ENCODE measurements at regions not wholly inside any gene's neighbourhood (a gene's known extent, or its start where the extent isn't known, plus 50 kb on each side); places are given as distances from the start of the nearest gene placed in this dataset.

GRCh38 chr14:87600240-87600639, 392.7 kb downstream of the GALC start:
- Histone ChIP-seq H3K4me1 (ENCODE audit: control insufficient read depth in 5 of 5, insufficient read depth in 5 of 5, low read length in 5 of 5) (peaks cover 0 to 8% (median 0%) of the 10 kb centered on the region in 5 donors), H3K9me3 (ENCODE audit: control insufficient read depth in 5 of 5, low read length in 5 of 5) (peaks cover 0 to 5% (median 0%) of the 10 kb centered on the region in 5 donors), H3K4me3 (ENCODE audit: low read depth in 1 of 5, low read length in 5 of 5) (no peak overlapping the region), H3K36me3 (ENCODE audit: control insufficient read depth in 5 of 5, insufficient read depth in 5 of 5, low read length in 5 of 5) (no peaks in the 10 kb centered on the region), H3K9ac (ENCODE audit: low read length in 5 of 5) (no peak overlapping the region), H3K27me3 (ENCODE audit: control insufficient read depth in 5 of 5, insufficient read depth in 4 of 5, low read length in 5 of 5) (no peaks in the 10 kb centered on the region), H3K27ac (ENCODE audit: low read depth, low read length) (no peak overlapping the region)

GRCh38 chr14:87581298-87581697, 411.7 kb downstream of the GALC start:
- no peak overlapping the region for H3K9ac ChIP-seq (ENCODE audit: low read length in 5 of 5)
- H3K27me3 ChIP-seq (ENCODE audit: control insufficient read depth in 5 of 5, insufficient read depth in 4 of 5, low read length in 5 of 5): no peaks in the 10 kb centered on the region
- no peak overlapping the region for H3K27ac ChIP-seq (ENCODE audit: low read depth, low read length)
- no peaks in the 10 kb centered on the region for H3K36me3 ChIP-seq (ENCODE audit: control insufficient read depth in 5 of 5, insufficient read depth in 5 of 5, low read length in 5 of 5)
- no peaks in the 10 kb centered on the region for H3K4me1 ChIP-seq (ENCODE audit: control insufficient read depth in 5 of 5, insufficient read depth in 5 of 5, low read length in 5 of 5)
- no peaks in the 10 kb centered on the region for H3K9me3 ChIP-seq (ENCODE audit: control insufficient read depth in 5 of 5, low read length in 5 of 5)
- H3K4me3 ChIP-seq (ENCODE audit: low read depth in 1 of 5, low read length in 5 of 5): no peak overlapping the region

- Histone ChIP-seq H3K36me3 (ENCODE audit: control insufficient read depth in 5 of 5, insufficient read depth in 5 of 5, low read length in 5 of 5) (no peaks in the 10 kb centered on the region), H3K27ac (ENCODE audit: low read depth, low read length) (no peak overlapping the region), H3K4me3 (ENCODE audit: low read depth in 1 of 5, low read length in 5 of 5) (no peak overlapping the region), H3K4me1 (ENCODE audit: control insufficient read depth in 5 of 5, insufficient read depth in 5 of 5, low read length in 5 of 5) (no peaks in the 10 kb centered on the region), H3K9ac (ENCODE audit: low read length in 5 of 5) (no peak overlapping the region), H3K27me3 (ENCODE audit: control insufficient read depth in 5 of 5, insufficient read depth in 4 of 5, low read length in 5 of 5) (no peaks in the 10 kb centered on the region), H3K9me3 (ENCODE audit: control insufficient read depth in 5 of 5, low read length in 5 of 5) (no peaks in the 10 kb centered on the region)
These were observed 413.9 kb downstream of the GALC start for GRCh38 chr14:87579036-87579435.

GRCh38 chr14:87575378-87575777, 417.6 kb downstream of the GALC start:
- no peaks in the 10 kb centered on the region for H3K9me3 ChIP-seq (ENCODE audit: control insufficient read depth in 5 of 5, low read length in 5 of 5)
- no peaks in the 10 kb centered on the region for H3K4me1 ChIP-seq (ENCODE audit: control insufficient read depth in 5 of 5, insufficient read depth in 5 of 5, low read length in 5 of 5)
- H3K4me3 ChIP-seq (ENCODE audit: low read depth in 1 of 5, low read length in 5 of 5): no peak overlapping the region
- H3K9ac ChIP-seq (ENCODE audit: low read length in 5 of 5): no peak overlapping the region
- H3K27me3 ChIP-seq (ENCODE audit: control insufficient read depth in 5 of 5, insufficient read depth in 4 of 5, low read length in 5 of 5): no peaks in the 10 kb centered on the region
- H3K36me3 ChIP-seq (ENCODE audit: control insufficient read depth in 5 of 5, insufficient read depth in 5 of 5, low read length in 5 of 5): no peaks in the 10 kb centered on the region
- no peak overlapping the region for H3K27ac ChIP-seq (ENCODE audit: low read depth, low read length)

- H3K4me3 ChIP-seq (ENCODE audit: low read depth in 1 of 5, low read length in 5 of 5): no peak overlapping the region
- no peaks in the 10 kb centered on the region for H3K9me3 ChIP-seq (ENCODE audit: control insufficient read depth in 5 of 5, low read length in 5 of 5)
- H3K9ac ChIP-seq (ENCODE audit: low read length in 5 of 5): no peak overlapping the region
- H3K27me3 ChIP-seq (ENCODE audit: control insufficient read depth in 5 of 5, insufficient read depth in 4 of 5, low read length in 5 of 5): no peaks in the 10 kb centered on the region
- no peaks in the 10 kb centered on the region for H3K4me1 ChIP-seq (ENCODE audit: control insufficient read depth in 5 of 5, insufficient read depth in 5 of 5, low read length in 5 of 5)
- H3K36me3 ChIP-seq (ENCODE audit: control insufficient read depth in 5 of 5, insufficient read depth in 5 of 5, low read length in 5 of 5): no peaks in the 10 kb centered on the region
- no peak overlapping the region for H3K27ac ChIP-seq (ENCODE audit: low read depth, low read length)
These were observed 419.4 kb downstream of the GALC start for GRCh38 chr14:87573591-87573990.

- peaks cover 0 to 2% (median 0%) of the 10 kb centered on the region in 5 donors for H3K9me3 ChIP-seq (ENCODE audit: control insufficient read depth in 5 of 5, low read length in 5 of 5)
- no peak overlapping the region for H3K27ac ChIP-seq (ENCODE audit: low read depth, low read length)
- no peaks in the 10 kb centered on the region for H3K27me3 ChIP-seq (ENCODE audit: control insufficient read depth in 5 of 5, insufficient read depth in 4 of 5, low read length in 5 of 5)
- H3K4me3 ChIP-seq (ENCODE audit: low read depth in 1 of 5, low read length in 5 of 5): no peak overlapping the region
- H3K9ac ChIP-seq (ENCODE audit: low read length in 5 of 5): no peak overlapping the region
- H3K4me1 ChIP-seq (ENCODE audit: control insufficient read depth in 5 of 5, insufficient read depth in 5 of 5, low read length in 5 of 5): peaks cover 0 to 9% (median 0%) of the 10 kb centered on the region in 5 donors
- H3K36me3 ChIP-seq (ENCODE audit: control insufficient read depth in 5 of 5, insufficient read depth in 5 of 5, low read length in 5 of 5): no peaks in the 10 kb centered on the region
These were observed 425.2 kb downstream of the GALC start for GRCh38 chr14:87567618-87568295.

GRCh38 chr14:87566991-87567390, 426.0 kb downstream of the GALC start:
- no peaks in the 10 kb centered on the region for H3K27me3 ChIP-seq (ENCODE audit: control insufficient read depth in 5 of 5, insufficient read depth in 4 of 5, low read length in 5 of 5)
- peaks cover 0 to 2% (median 0%) of the 10 kb centered on the region in 5 donors for H3K9me3 ChIP-seq (ENCODE audit: control insufficient read depth in 5 of 5, low read length in 5 of 5)
- peaks cover 0 to 9% (median 0%) of the 10 kb centered on the region in 5 donors for H3K4me1 ChIP-seq (ENCODE audit: control insufficient read depth in 5 of 5, insufficient read depth in 5 of 5, low read length in 5 of 5)
- no peak overlapping the region for H3K4me3 ChIP-seq (ENCODE audit: low read depth in 1 of 5, low read length in 5 of 5)
- H3K27ac ChIP-seq (ENCODE audit: low read depth, low read length): no peak overlapping the region
- H3K36me3 ChIP-seq (ENCODE audit: control insufficient read depth in 5 of 5, insufficient read depth in 5 of 5, low read length in 5 of 5): no peaks in the 10 kb centered on the region
- H3K9ac ChIP-seq (ENCODE audit: low read length in 5 of 5): no peak overlapping the region

- Histone ChIP-seq H3K9ac (ENCODE audit: low read length in 5 of 5) (no peak overlapping the region), H3K4me3 (ENCODE audit: low read depth in 1 of 5, low read length in 5 of 5) (no peak overlapping the region), H3K27me3 (ENCODE audit: control insufficient read depth in 5 of 5, insufficient read depth in 4 of 5, low read length in 5 of 5) (no peaks in the 10 kb centered on the region), H3K36me3 (ENCODE audit: control insufficient read depth in 5 of 5, insufficient read depth in 5 of 5, low read length in 5 of 5) (no peaks in the 10 kb centered on the region), H3K4me1 (ENCODE audit: control insufficient read depth in 5 of 5, insufficient read depth in 5 of 5, low read length in 5 of 5) (no peaks in the 10 kb centered on the region), H3K9me3 (ENCODE audit: control insufficient read depth in 5 of 5, low read length in 5 of 5) (peaks cover 0 to 18% (median 10%) of the 10 kb centered on the region in 5 donors), H3K27ac (ENCODE audit: low read depth, low read length) (no peak overlapping the region)
These were observed 445.4 kb downstream of the GALC start for GRCh38 chr14:87547536-87547935.

- H3K36me3 ChIP-seq (ENCODE audit: control insufficient read depth in 5 of 5, insufficient read depth in 5 of 5, low read length in 5 of 5): no peaks in the 10 kb centered on the region
These were observed 450.7 kb downstream of the GALC start for GRCh38 chr14:87542288-87542687.

GRCh38 chr14:87540339-87540738, 452.6 kb downstream of the GALC start:
- H3K27me3 ChIP-seq (ENCODE audit: control insufficient read depth in 5 of 5, insufficient read depth in 4 of 5, low read length in 5 of 5): no peaks in the 10 kb centered on the region
- H3K27ac ChIP-seq (ENCODE audit: low read depth, low read length): no peak overlapping the region
- H3K9me3 ChIP-seq (ENCODE audit: control insufficient read depth in 5 of 5, low read length in 5 of 5): peaks cover 0 to 8% (median 3%) of the 10 kb centered on the region in 5 donors
- no peaks in the 10 kb centered on the region for H3K4me1 ChIP-seq (ENCODE audit: control insufficient read depth in 5 of 5, insufficient read depth in 5 of 5, low read length in 5 of 5)
- H3K4me3 ChIP-seq (ENCODE audit: low read depth in 1 of 5, low read length in 5 of 5): no peak overlapping the region
- no peak overlapping the region for H3K9ac ChIP-seq (ENCODE audit: low read length in 5 of 5)
- no peaks in the 10 kb centered on the region for H3K36me3 ChIP-seq (ENCODE audit: control insufficient read depth in 5 of 5, insufficient read depth in 5 of 5, low read length in 5 of 5)

More at GRCh38 chr14:87542288-87542687, 450.7 kb downstream of the GALC start:
- Histone ChIP-seq H3K9ac (ENCODE audit: low read length in 5 of 5) (no peak overlapping the region), H3K27me3 (ENCODE audit: control insufficient read depth in 5 of 5, insufficient read depth in 4 of 5, low read length in 5 of 5) (no peaks in the 10 kb centered on the region), H3K4me3 (ENCODE audit: low read depth in 1 of 5, low read length in 5 of 5) (no peak overlapping the region), H3K27ac (ENCODE audit: low read depth, low read length) (no peak overlapping the region), H3K4me1 (ENCODE audit: control insufficient read depth in 5 of 5, insufficient read depth in 5 of 5, low read length in 5 of 5) (no peaks in the 10 kb centered on the region), H3K9me3 (ENCODE audit: control insufficient read depth in 5 of 5, low read length in 5 of 5) (peaks cover 0 to 8% (median 3%) of the 10 kb centered on the region in 5 donors)
